Aorta (tissue), 5 donors: ENCODE measurements at regions not wholly inside any gene's neighbourhood (a gene's known extent, or its start where the extent isn't known, plus 50 kb on each side); places are given as distances from the start of the nearest gene placed in this dataset.
"Not testable (repeated sequence)": the region's sequence is repeated elsewhere in the genome, so short reads cannot be mapped to it uniquely, and the experiment has no call there.

ENCODE experiments used
- ATAC-seq: fragments of 200-7000 bp; cut with Tn5 transposase; one replicate; pipeline ENCODE4 v1.9.1; 2022; ENCODE audit warnings: moderate library complexity; ENCODE audit not compliant: low FRiP score
- DNase-seq, 2 donors: peaks; one replicate each; pipeline ENCODE4 v3.0.0-alpha.2; 2020
- H3K27ac ChIP-seq, 2 donors: one replicate each; pipeline ENCODE4 v1.5.1; 2013; ENCODE audit warnings: low read length in 2 of 2, mild to moderate bottlenecking in 2 of 2, moderate library complexity in 2 of 2, control low read depth in 1 of 2, inconsistent platforms in 1 of 2, low read depth in 1 of 2
- H3K27me3 ChIP-seq, 2 donors: one replicate each; pipeline ENCODE4 v1.6.1; 2013; ENCODE audit warnings: control low read depth in 1 of 2, low read length in 1 of 2, mild to moderate bottlenecking in 1 of 2, moderate library complexity in 1 of 2; ENCODE audit not compliant: insufficient read depth in 2 of 2, control insufficient read depth in 1 of 2
- H3K36me3 ChIP-seq, 2 donors: one replicate each; pipeline ENCODE4 v1.6.1; 2013; ENCODE audit warnings: control low read depth in 1 of 2, low read length in 1 of 2, mild to moderate bottlenecking in 1 of 2; ENCODE audit not compliant: insufficient read depth in 2 of 2, control insufficient read depth in 1 of 2
- H3K4me1 ChIP-seq, 2 donors: one replicate each; pipeline ENCODE4 v1.6.1; 2013; ENCODE audit warnings: low read length in 2 of 2, control low read depth in 1 of 2, mild to moderate bottlenecking in 1 of 2, moderate library complexity in 1 of 2; ENCODE audit not compliant: insufficient read depth in 2 of 2, control insufficient read depth in 1 of 2
- H3K4me3 ChIP-seq, 2 donors: one replicate each; pipeline ENCODE4 v1.5.1; 2013; ENCODE audit warnings: low read length in 2 of 2, control low read depth in 1 of 2, mild to moderate bottlenecking in 1 of 2
- H3K9me3 ChIP-seq: one replicate; pipeline ENCODE4 v1.6.1; 2013; ENCODE audit warnings: mild to moderate bottlenecking, low read length; ENCODE audit not compliant: control insufficient read depth
- WGBS, 2 donors: extraction: QIAGEN DNeasy Blood & Tissue Kit; methylation state at CpG; one replicate each; pipeline ENCODE4 v1.1.7; 2013; 5-methylcytosine and 5-hydroxymethylcytosine counted together
- intact Hi-C, 2 donors: fragments of 100-400 bp; cut with DNase I; formaldehyde crosslinking; loops; one replicate each; pipeline versions ENCODE4 v1.14.2 to v1.15.0; 2022
- donor health status: healthy with polysubstance abuse.
- donor health status: Bipolar disorder and iron deficiency.
- donor health status: DM: no; HTN: no; CAD: no.
- donor health status: DM: no; HTN: no; CAD: no.
- donor health status: DM: yes; HTN: yes; CAD: no.

DNA sequence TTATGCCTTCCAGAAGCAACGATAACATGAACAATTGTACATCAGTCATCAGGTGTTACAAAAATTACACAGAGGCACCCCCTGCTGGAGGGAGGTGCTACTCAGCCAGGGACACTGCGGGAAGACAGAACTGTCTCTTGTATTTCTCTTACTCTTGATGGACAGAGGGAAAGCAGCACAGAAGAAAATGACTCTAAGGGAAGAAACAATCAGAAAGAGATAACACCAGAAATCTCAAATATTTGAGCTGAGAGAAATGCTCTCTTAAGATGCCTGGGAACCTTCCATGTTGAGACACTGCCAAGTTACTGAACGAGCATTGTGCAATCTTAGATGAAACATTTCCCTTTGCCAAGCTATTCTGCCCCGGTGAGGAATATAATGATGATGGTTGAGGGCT lies 227.6 kb upstream of the NPSR1 start:
- Histone ChIP-seq H3K27me3 (no peaks in the 10 kb centered on the region), H3K4me1 (no peaks in the 10 kb centered on the region), H3K27ac (no peak overlapping the region), H3K9me3 (no peaks in the 10 kb centered on the region), H3K36me3 (no peaks in the 10 kb centered on the region), H3K4me3 (no peak overlapping the region)
- ATAC-seq (no peak), DNase-seq (no peak)
- 34 to 46% methylated on average over 4 of the region's 4 CpGs for WGBS, 2 donors
- intact Hi-C loops = loop anchor here in 1 of 2 donors (2.0 kb wide), 1 partner anchor 110 kb away; no protein-coding TSS in a partner anchor

DNA sequence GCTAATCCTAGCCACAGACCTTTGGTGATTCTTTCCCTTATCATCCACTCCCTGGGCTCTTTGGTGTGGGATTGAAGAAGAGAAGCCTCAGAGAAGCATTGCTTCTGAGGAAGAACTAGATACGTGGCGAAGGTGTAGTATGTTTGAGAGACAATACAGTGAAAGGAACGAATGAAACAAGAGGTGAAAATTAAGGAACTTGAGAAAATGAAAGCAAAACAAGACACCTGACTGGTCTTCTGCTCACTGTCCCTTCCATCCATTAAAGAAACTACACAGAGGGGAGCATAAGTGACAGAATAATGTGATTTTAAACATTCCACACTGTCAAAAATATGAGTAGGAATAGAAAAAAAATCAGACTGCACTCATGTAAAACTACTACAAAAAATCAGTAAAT lies 219.6 kb upstream of the NPSR1 start:
- no peaks in the 10 kb centered on the region for H3K4me1 ChIP-seq
- no peak overlapping the region for H3K27ac ChIP-seq
- peaks cover 2% of the 10 kb centered on the region for H3K9me3 ChIP-seq
- H3K27me3 ChIP-seq = no peaks in the 10 kb centered on the region
- H3K36me3 ChIP-seq = no peaks in the 10 kb centered on the region
- ATAC-seq (no peak), DNase-seq (no peak)
- H3K4me3 ChIP-seq = no peak overlapping the region
- intact Hi-C loops = no loop called here
- WGBS, 2 donors = 76 to 77% methylated on average over 3 of the region's 3 CpGs

DNA sequence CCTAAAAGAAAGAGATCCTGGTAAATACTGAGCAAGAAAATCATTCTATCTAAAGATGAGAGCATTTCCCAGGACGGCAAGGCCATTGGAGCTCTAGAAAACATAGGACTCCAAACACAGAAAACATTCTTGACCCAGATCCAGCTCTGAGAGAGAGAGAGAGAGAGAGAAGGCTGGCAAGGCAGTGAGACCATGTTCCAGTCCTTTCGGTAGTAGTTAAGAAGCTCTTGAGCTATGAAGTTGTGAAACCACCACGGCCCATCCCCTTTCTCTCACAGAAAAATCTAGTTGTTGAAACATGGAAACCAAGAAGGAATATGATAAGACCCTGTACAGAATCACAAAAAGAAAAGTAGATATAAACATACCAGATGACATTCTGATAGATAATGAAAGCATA lies 212.4 kb upstream of the NPSR1 start:
- no peaks in the 10 kb centered on the region for H3K36me3 ChIP-seq
- no peaks in the 10 kb centered on the region for H3K4me1 ChIP-seq
- H3K27me3 ChIP-seq = no peaks in the 10 kb centered on the region
- 66 to 69% methylated on average over 3 of the region's 3 CpGs for WGBS, 2 donors
- no peak overlapping the region for H3K4me3 ChIP-seq
- H3K27ac ChIP-seq = no peak overlapping the region
- DNase-seq (no peak), ATAC-seq (no peak)
- peaks cover 2% of the 10 kb centered on the region for H3K9me3 ChIP-seq
- intact Hi-C loops = no loop called here

DNA sequence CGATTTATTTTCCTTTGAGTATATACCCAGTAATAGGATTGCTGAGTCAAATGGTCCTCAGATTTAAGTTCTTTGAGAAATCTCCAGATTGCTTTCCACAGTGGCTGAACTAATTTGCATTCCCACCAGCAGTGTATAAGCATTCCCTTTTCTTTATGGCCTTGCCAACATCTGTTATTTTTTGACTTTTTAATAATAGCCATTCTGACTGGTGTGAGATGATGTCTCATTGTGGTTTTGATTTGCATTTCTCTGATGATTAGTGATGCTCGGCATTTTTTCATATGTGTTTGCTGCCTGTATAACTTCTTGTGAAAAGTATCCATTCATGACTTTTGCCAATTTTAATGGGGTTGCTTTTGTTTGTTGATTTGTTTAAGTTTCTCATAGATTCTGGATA lies 209.5 kb upstream of the NPSR1 start:
- ATAC-seq, H3K9me3 ChIP-seq, H3K27me3 ChIP-seq, intact Hi-C loops, H3K4me3 ChIP-seq, H3K4me1 ChIP-seq, H3K36me3 ChIP-seq, H3K27ac ChIP-seq, DNase-seq: not testable (repeated sequence)
- WGBS, 2 donors = 84 to 86% methylated on average over 2 of the region's 2 CpGs

DNA sequence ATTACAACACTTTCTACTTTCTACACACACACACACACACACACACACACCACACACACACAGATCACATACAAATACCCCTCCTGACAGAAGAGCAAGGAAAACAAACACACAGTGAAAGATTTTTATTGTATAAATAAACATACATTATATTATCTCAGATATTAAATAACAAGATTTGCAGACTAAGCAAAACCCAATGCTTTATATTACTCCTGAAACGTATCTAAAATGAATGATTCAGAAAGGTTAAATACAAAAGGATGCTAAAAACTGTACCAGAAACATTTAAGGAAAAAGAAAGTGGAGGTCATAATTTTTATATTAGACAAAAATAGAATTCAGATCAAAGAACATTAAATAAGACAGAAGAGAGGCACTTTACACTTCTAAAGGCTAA lies 208.3 kb upstream of the NPSR1 start:
- H3K27ac ChIP-seq = no peak overlapping the region
- intact Hi-C loops = no loop called here
- ATAC-seq = no peak
- H3K27me3 ChIP-seq = no peaks in the 10 kb centered on the region
- no peaks in the 10 kb centered on the region for H3K36me3 ChIP-seq
- H3K4me3 ChIP-seq = no peak overlapping the region
- no peak for DNase-seq
- no peaks in the 10 kb centered on the region for H3K4me1 ChIP-seq
- H3K9me3 ChIP-seq = no peaks in the 10 kb centered on the region
- 33 to 48% methylated on average over 1 of the region's 1 CpG for WGBS, 2 donors

DNA sequence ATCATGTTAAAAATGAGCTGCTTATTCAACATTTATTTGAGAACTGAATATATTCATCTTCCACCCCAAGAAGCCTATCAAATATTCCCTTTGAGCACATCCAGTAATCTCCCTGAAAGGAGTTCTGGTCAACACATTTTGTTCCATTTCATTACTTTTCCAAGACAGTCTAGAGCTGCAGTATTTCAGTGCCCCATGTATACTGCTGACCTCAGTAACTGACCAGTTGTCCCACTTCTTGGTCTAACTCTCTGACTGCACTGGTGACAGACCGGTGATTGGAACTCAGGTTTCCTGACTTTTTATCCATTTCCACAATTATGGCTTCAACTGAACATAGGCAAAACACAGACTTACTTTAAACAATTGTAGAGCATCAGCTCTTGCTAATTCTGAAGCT lies 206.8 kb upstream of the NPSR1 start:
- intact Hi-C loops = no loop called here
- ATAC-seq (no peak), DNase-seq (no peak)
- no peaks in the 10 kb centered on the region for H3K36me3 ChIP-seq
- H3K4me1 ChIP-seq = no peaks in the 10 kb centered on the region
- WGBS, 2 donors = 94 to 96% methylated on average over 1 of the region's 1 CpG
- no peaks in the 10 kb centered on the region for H3K9me3 ChIP-seq
- H3K27me3 ChIP-seq = no peaks in the 10 kb centered on the region
- no peak overlapping the region for H3K27ac ChIP-seq
- no peak overlapping the region for H3K4me3 ChIP-seq

DNA sequence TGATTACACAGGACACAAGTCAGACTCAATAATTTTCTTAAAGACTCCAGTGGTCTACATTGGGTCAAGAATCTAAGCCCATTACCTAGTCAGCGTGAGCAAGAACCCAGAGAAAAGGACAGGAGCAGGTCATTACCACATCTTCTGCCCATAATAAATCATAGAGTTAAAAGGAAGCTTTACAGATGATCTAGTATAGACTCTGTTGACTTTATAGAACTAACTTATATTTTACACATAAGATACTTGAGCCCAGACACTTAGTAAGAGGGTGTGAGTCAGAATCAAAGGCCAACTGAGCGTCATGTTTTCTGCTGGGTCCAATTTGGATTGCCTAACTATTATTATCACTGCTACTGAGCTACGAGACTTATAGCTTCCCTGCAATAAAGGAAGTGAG lies 206.1 kb upstream of the NPSR1 start:
- no peak for ATAC-seq
- no peak overlapping the region for H3K27ac ChIP-seq
- no peaks in the 10 kb centered on the region for H3K36me3 ChIP-seq
- intact Hi-C loops = no loop called here
- H3K27me3 ChIP-seq = no peaks in the 10 kb centered on the region
- DNase-seq = no peak
- no peaks in the 10 kb centered on the region for H3K4me1 ChIP-seq
- 64 to 75% methylated on average over 3 of the region's 3 CpGs for WGBS, 2 donors
- no peaks in the 10 kb centered on the region for H3K9me3 ChIP-seq
- no peak overlapping the region for H3K4me3 ChIP-seq

DNA sequence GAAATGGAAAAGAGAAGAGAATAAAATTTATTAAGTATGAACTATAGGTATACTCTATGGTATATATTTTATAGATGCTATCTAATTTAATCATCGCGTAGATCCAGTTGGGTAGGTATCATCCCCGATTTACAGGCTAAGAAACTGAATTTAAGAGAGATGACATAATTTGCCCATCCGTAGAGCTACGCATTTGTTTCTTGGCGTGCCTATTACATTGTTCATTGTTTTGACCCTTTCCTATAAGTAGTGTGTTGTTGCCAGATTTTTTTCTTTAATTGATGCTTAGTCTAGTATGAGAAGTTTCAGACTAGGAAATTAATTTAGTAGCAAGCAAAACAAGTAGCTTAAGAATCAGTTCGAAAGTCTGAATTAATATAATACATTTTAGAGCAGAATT lies 205.7 kb upstream of the NPSR1 start:
- DNase-seq = no peak
- Histone ChIP-seq H3K9me3 (no peaks in the 10 kb centered on the region), H3K27ac (no peak overlapping the region), H3K27me3 (no peaks in the 10 kb centered on the region), H3K4me1 (no peaks in the 10 kb centered on the region), H3K4me3 (no peak overlapping the region), H3K36me3 (no peaks in the 10 kb centered on the region)
- WGBS, 2 donors = 88 to 92% methylated on average over 7 of the region's 7 CpGs
- intact Hi-C loops = no loop called here
- no peak for ATAC-seq

DNA sequence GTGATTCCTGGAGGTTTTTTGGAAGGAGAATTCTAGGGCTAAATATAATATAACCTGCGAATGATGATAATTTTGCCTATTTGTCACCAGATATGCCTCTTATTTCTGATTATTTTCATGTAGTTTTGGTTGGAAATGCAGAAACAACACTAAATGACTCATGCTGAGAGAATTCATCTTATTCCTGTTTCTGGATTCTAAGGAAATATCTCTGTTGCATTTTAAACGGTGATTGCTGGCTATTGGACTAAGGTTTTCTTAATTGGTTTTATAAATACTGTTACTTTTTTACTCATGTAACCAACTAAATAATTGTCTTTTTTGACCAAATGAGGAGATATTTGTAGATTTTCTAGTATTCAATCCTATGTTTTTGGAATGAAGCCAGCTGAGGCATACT lies 204.9 kb upstream of the NPSR1 start:
- intact Hi-C loops = no loop called here
- no peaks in the 10 kb centered on the region for H3K9me3 ChIP-seq
- WGBS, 2 donors = 15 to 16% methylated on average over 2 of the region's 2 CpGs
- no peak overlapping the region for H3K27ac ChIP-seq
- DNase-seq (no peak), ATAC-seq (no peak)
- no peaks in the 10 kb centered on the region for H3K36me3 ChIP-seq
- no peak overlapping the region for H3K4me3 ChIP-seq
- H3K27me3 ChIP-seq = no peaks in the 10 kb centered on the region
- H3K4me1 ChIP-seq = no peaks in the 10 kb centered on the region
